ENCODE measurements at regions not wholly inside any gene's neighbourhood (a gene's known extent, or its start where the extent isn't known, plus 50 kb on each side); places are given as distances from the start of the nearest gene placed in this dataset.
"Not testable (repeated sequence)": the region's sequence is repeated elsewhere in the genome, so short reads cannot be mapped to it uniquely, and the experiment has no call there.

GRCh38 chr2:230593765-230594164 lies 118.9 kb upstream of the CAB39 start:
- in situ Hi-C loops (cut with MboI; ENCODE audit: low sequenced_read_pairs), result no loop called here

GRCh38 chr2:230594286-230594840 lies 118.3 kb upstream of the CAB39 start:
- in situ Hi-C loops (cut with MboI; ENCODE audit: low sequenced_read_pairs), result no loop called here

- in situ Hi-C loops (cut with MboI; ENCODE audit: low sequenced_read_pairs), result loop anchor here (25.0 kb wide), 2 partner anchors 438 to 813 kb away; no protein-coding TSS in a partner anchor
These were observed 112.8 kb upstream of the CAB39 start for GRCh38 chr2:230599853-230600252.

- in situ Hi-C loops (cut with MboI; ENCODE audit: low sequenced_read_pairs), result loop anchor here (25.0 kb wide), 2 partner anchors 438 to 813 kb away; no protein-coding TSS in a partner anchor
These were observed 112.4 kb upstream of the CAB39 start for GRCh38 chr2:230600285-230600684.

- in situ Hi-C loops (cut with MboI; ENCODE audit: low sequenced_read_pairs), result loop anchor here (25.0 kb wide), 2 partner anchors 439 to 814 kb away; no protein-coding TSS in a partner anchor
These were observed 111.8 kb upstream of the CAB39 start for GRCh38 chr2:230600881-230601280.

- in situ Hi-C loops (cut with MboI; ENCODE audit: low sequenced_read_pairs), result loop anchor here (25.0 kb wide), 2 partner anchors 439 to 814 kb away; no protein-coding TSS in a partner anchor
These were observed 111.1 kb upstream of the CAB39 start for GRCh38 chr2:230601510-230601909.

- in situ Hi-C loops (cut with MboI; ENCODE audit: low sequenced_read_pairs), result loop anchor here (25.0 kb wide), 2 partner anchors 440 to 815 kb away; no protein-coding TSS in a partner anchor
These were observed 109.9 kb upstream of the CAB39 start for GRCh38 chr2:230602562-230603230.

- in situ Hi-C loops (cut with MboI; ENCODE audit: low sequenced_read_pairs), result loop anchor here (25.0 kb wide), 2 partner anchors 441 to 816 kb away; no protein-coding TSS in a partner anchor
These were observed 109.3 kb upstream of the CAB39 start for GRCh38 chr2:230603317-230603716.

- in situ Hi-C loops (cut with MboI; ENCODE audit: low sequenced_read_pairs), result loop anchor here (25.0 kb wide), 2 partner anchors 442 to 817 kb away; no protein-coding TSS in a partner anchor
These were observed 108.5 kb upstream of the CAB39 start for GRCh38 chr2:230604158-230604557.

GRCh38 chr2:230614040-230614439 lies 98.6 kb upstream of the CAB39 start:
- in situ Hi-C loops (cut with MboI; ENCODE audit: low sequenced_read_pairs), result loop anchor here (5.0 to 25.0 kb wide), 4 partner anchors 191 to 827 kb away; no protein-coding TSS in a partner anchor

- in situ Hi-C loops (cut with MboI; ENCODE audit: low sequenced_read_pairs), result loop anchor here (5.0 to 25.0 kb wide), 4 partner anchors 190 to 828 kb away; no protein-coding TSS in a partner anchor
These were observed 97.7 kb upstream of the CAB39 start for GRCh38 chr2:230614913-230615332.

- in situ Hi-C loops (cut with MboI; ENCODE audit: low sequenced_read_pairs), result loop anchor here (10.0 to 25.0 kb wide), 3 partner anchors 188 to 830 kb away; no protein-coding TSS in a partner anchor
These were observed 95.4 kb upstream of the CAB39 start for GRCh38 chr2:230617256-230617706.

- in situ Hi-C loops (cut with MboI; ENCODE audit: low sequenced_read_pairs), result loop anchor here (10.0 to 25.0 kb wide), 3 partner anchors 185 to 832 kb away; no protein-coding TSS in a partner anchor
These were observed 93.2 kb upstream of the CAB39 start for GRCh38 chr2:230619491-230619890.

- in situ Hi-C loops (cut with MboI; ENCODE audit: low sequenced_read_pairs), result not testable (repeated sequence)
These were observed 87.4 kb upstream of the CAB39 start for GRCh38 chr2:230625220-230625619.

GRCh38 chr2:230627091-230627490 lies 85.6 kb upstream of the CAB39 start:
- in situ Hi-C loops (cut with MboI; ENCODE audit: low sequenced_read_pairs), result not testable (repeated sequence)

- in situ Hi-C loops (cut with MboI; ENCODE audit: low sequenced_read_pairs), result no loop called here
These were observed 84.6 kb upstream of the CAB39 start for GRCh38 chr2:230627806-230628724.

GRCh38 chr2:230631470-230631869 lies 81.2 kb upstream of the CAB39 start:
- in situ Hi-C loops (cut with MboI; ENCODE audit: low sequenced_read_pairs), result no loop called here

- in situ Hi-C loops (cut with MboI; ENCODE audit: low sequenced_read_pairs), result no loop called here
These were observed 78.5 kb upstream of the CAB39 start for GRCh38 chr2:230634146-230634545.

GRCh38 chr2:230634721-230635313 lies 77.8 kb upstream of the CAB39 start:
- in situ Hi-C loops (cut with MboI; ENCODE audit: low sequenced_read_pairs), result not testable (repeated sequence)

- in situ Hi-C loops (cut with MboI; ENCODE audit: low sequenced_read_pairs), result no loop called here
These were observed 75.9 kb upstream of the CAB39 start for GRCh38 chr2:230636684-230637271.
